ENCODE measurements at regions not wholly inside any gene's neighbourhood (a gene's known extent, or its start where the extent isn't known, plus 50 kb on each side); places are given as distances from the start of the nearest gene placed in this dataset.

- 78 to 86% (median 82%) methylated on average over 1 of the region's 1 CpG for WGBS, 5 donors
- TF ChIP-seq POLR2AphosphoS5 (IDR thresholded peaks at IDR 0.05) = no peak
- TF ChIP-seq CTCF (IDR thresholded peaks at IDR 0.05) = no peak
- no peak for TF ChIP-seq EP300 (IDR thresholded peaks at IDR 0.05)
- TF ChIP-seq POLR2A (IDR thresholded peaks at IDR 0.05) = no peak
- Histone ChIP-seq H3K4me3 (no peak overlapping the region), H3K27ac (no peak overlapping the region), H3K36me3 (no peaks in the 10 kb centered on the region), H3K9me3 (no peaks in the 10 kb centered on the region), H3K4me1 (no peaks in the 10 kb centered on the region), H3K27me3 (no peaks in the 10 kb centered on the region)
- intact Hi-C loops (cut with DNase I; ENCODE audit: low total_unique reads) = no loop called here
- no peak for DNase-seq
Observed at GRCh38 chr13:107573184-107573583, 642.2 kb downstream of the LIG4 start.

GRCh38 chr13:107572156-107572555 lies 643.2 kb downstream of the LIG4 start:
- no peaks in the 10 kb centered on the region for H3K36me3 ChIP-seq
- WGBS, 5 donors = 58 to 77% (median 69%) methylated on average over 3 of the region's 3 CpGs
- intact Hi-C loops (cut with DNase I; ENCODE audit: low total_unique reads) = no loop called here

GRCh38 chr13:107568181-107568580 lies 647.2 kb downstream of the LIG4 start:
- Histone ChIP-seq H3K9me3 (no peaks in the 10 kb centered on the region), H3K27ac (no peak overlapping the region), H3K36me3 (no peaks in the 10 kb centered on the region), H3K4me1 (peaks cover 0 to 4% (median 0%) of the 10 kb centered on the region in 4 donors), H3K4me3 (no peak overlapping the region), H3K27me3 (no peaks in the 10 kb centered on the region)
- no peak for DNase-seq
- intact Hi-C loops (cut with DNase I; ENCODE audit: low total_unique reads) = no loop called here
- TF ChIP-seq CTCF (IDR thresholded peaks at IDR 0.05) (no peak), EP300 (IDR thresholded peaks at IDR 0.05) (no peak), POLR2A (IDR thresholded peaks at IDR 0.05) (no peak), POLR2AphosphoS5 (IDR thresholded peaks at IDR 0.05) (no peak)
- WGBS, 5 donors = 89 to 96% (median 94%) methylated on average over 2 of the region's 2 CpGs

More at GRCh38 chr13:107572156-107572555, 643.2 kb downstream of the LIG4 start:
- DNase-seq = no peak
- H3K27me3 ChIP-seq = no peaks in the 10 kb centered on the region
- no peaks in the 10 kb centered on the region for H3K4me1 ChIP-seq
- no peak overlapping the region for H3K27ac ChIP-seq
- no peaks in the 10 kb centered on the region for H3K9me3 ChIP-seq
- no peak overlapping the region for H3K4me3 ChIP-seq
- TF ChIP-seq CTCF (IDR thresholded peaks at IDR 0.05) (no peak), POLR2AphosphoS5 (IDR thresholded peaks at IDR 0.05) (no peak), EP300 (IDR thresholded peaks at IDR 0.05) (no peak), POLR2A (IDR thresholded peaks at IDR 0.05) (no peak)

- no peaks in the 10 kb centered on the region for H3K36me3 ChIP-seq
- H3K27ac ChIP-seq = no peak overlapping the region
- DNase-seq = no peak
- no peak overlapping the region for H3K4me3 ChIP-seq
- intact Hi-C loops (cut with DNase I; ENCODE audit: low total_unique reads) = no loop called here
- no peak for TF ChIP-seq POLR2AphosphoS5 (IDR thresholded peaks at IDR 0.05)
- no peak for TF ChIP-seq POLR2A (IDR thresholded peaks at IDR 0.05)
- no peak for TF ChIP-seq CTCF (IDR thresholded peaks at IDR 0.05)
- no peak for TF ChIP-seq EP300 (IDR thresholded peaks at IDR 0.05)
- 32 to 44% (median 42%) methylated on average over 7 of the region's 7 CpGs for WGBS, 5 donors
- H3K9me3 ChIP-seq = no peaks in the 10 kb centered on the region
- H3K4me1 ChIP-seq = peaks cover 0 to 5% (median 0%) of the 10 kb centered on the region in 4 donors
- no peaks in the 10 kb centered on the region for H3K27me3 ChIP-seq
Observed at GRCh38 chr13:107563099-107563925, 652.0 kb downstream of the LIG4 start.
